ENCODE measurements at regions not wholly inside any gene's neighbourhood (a gene's known extent, or its start where the extent isn't known, plus 50 kb on each side); places are given as distances from the start of the nearest gene placed in this dataset.
"Not testable (repeated sequence)": the region's sequence is repeated elsewhere in the genome, so short reads cannot be mapped to it uniquely, and the experiment has no call there.

DNA sequence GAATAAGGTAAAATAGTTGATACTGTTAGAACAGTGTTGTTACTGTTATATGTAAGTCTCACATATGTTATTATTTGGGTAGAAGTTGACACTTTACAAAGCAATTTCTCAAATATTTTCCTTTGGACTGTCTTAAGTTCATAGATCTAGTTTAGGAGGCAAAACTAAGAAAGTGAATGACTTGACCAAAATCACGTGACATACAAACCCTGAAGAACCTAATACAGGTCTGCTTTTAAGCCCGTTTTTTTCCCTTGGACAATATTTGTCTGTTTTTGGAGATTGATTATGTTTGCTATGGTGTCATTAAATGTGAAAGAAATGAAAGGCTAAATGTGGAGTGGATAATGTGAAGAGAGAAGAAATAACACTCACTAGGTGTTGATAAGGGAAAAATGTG lies 644.9 kb upstream of the PITX2 start:
- no peak for DNase-seq (ENCODE audit: low read depth in 2 of 2)

DNA sequence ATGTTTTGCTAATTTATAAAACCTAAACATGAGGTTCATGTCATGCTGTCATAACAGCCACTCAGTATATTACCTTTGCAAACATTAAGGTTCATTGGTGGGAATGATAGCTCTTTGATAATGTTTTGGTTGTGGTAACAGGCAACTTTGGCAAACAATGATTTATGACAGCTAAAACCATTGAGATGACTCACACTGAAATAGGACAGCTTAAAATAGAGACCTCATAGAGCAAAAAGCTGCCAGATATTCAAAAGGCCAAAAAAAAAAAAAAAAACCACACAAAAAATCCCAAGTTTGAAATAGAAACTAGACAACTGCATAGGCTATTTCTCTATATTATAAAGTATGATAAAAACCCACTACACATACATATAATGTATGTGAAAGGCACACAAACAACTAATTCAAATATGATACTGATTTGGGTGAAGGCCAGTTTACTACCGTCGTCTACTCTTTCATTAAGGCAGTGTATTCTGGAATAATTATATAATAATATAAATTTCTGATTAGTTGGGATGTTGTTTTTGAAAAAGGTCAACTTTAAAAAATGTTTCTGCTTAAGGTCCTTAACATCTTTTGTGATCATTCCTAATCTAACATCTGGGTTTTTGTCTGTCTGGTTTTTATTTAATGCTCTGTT lies 646.0 kb upstream of the PITX2 start:
- DNase-seq (ENCODE audit: low read depth in 2 of 2) = no peak

DNA sequence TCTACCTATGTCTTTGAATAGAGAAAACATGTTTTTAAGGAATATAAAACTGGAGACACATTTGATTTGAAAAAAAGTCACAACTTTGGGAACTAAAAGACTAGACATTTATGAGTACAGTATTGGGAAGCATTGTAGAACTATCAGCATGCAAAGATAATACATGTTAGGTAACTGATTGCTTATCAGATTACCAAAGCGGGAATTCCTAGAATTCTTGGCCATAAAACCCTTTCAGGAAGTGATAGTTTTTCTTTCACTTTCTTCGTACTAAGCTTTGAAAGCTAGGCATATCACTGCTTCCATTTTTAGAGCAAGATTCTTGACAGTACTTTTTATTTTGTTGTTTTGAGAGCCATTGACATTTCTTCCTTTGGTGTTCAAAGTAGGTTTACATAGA lies 646.6 kb upstream of the PITX2 start:
- no peak for DNase-seq (ENCODE audit: low read depth in 2 of 2)

DNA sequence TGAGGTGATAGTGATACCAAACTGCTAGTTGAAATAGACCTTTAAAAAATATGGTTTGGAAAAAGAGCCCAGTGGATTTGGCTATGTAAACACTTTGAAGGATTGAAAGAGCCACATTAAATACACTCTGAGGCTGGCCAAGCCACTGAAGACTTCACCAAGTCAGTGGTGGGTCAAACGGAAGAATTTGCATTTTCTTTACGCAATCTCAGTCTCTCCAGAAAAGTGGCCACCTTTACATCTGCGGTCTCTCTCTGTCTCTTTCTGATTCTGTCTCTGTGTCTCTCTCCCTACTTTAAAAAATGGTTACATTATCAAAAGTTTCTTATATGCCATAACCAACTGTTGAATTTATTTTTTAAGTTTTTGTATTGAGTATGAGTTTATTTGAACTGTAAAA lies 651.2 kb upstream of the PITX2 start:
- DNase-seq (ENCODE audit: low read depth in 2 of 2) = no peak

DNA sequence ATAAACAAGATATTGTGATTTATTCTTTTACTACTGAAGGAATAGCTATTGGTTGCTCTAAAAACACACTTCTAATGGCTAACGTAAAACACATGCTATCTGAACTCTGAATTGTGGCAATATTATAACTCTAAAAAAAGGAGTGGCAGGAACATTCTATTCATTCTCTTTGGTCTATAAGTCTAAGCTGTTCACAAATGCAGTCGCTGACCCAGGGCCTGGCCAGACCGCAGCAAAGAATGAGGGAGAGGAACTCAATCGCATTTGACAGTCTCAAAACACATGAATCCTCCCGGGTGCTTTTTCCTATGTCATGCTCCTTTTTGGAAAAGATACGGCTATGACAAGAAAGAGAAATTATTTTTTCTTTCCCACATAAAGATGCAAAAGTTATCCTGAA lies 651.6 kb upstream of the PITX2 start:
- no peak for DNase-seq (ENCODE audit: low read depth in 2 of 2)

DNA sequence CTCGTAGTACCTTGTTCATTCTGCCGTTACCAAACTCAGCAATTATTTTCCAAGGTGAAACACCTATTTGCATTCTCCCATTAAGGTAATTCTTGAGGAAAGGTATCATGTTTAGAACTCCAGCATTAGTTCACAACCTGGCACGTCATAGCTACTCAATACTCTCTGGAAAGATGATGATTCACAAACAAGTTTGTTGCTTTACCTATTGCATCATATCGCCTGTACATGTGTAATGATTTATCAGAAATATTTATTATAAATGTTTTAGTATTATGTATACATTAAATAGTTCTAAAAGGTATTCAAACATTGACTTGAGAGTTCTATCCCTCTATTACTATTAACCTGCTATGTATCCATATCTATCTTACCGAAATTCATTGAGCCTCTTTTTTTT lies 658.3 kb upstream of the PITX2 start:
- no peak for DNase-seq (ENCODE audit: low read depth in 2 of 2)

DNA sequence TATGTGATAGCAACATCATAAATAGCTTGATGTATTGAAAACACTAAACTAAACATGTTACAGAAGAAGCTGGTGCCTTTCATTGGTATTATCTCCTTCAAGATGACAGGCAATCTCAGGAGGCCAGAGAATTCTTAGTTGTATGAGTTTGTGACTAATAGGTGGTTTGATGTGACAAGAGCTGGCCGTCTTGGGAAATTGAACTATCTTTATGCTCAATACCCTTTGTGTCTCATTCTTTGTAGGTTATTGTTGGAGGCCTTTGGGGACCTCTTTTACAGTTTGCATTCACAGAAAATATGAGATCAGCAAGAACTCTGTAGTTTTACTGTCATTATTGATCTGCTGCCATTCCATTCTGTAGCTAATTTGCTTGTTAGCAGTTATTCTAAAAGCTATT lies 659.2 kb upstream of the PITX2 start:
- no peak for DNase-seq (ENCODE audit: low read depth in 2 of 2)

DNA sequence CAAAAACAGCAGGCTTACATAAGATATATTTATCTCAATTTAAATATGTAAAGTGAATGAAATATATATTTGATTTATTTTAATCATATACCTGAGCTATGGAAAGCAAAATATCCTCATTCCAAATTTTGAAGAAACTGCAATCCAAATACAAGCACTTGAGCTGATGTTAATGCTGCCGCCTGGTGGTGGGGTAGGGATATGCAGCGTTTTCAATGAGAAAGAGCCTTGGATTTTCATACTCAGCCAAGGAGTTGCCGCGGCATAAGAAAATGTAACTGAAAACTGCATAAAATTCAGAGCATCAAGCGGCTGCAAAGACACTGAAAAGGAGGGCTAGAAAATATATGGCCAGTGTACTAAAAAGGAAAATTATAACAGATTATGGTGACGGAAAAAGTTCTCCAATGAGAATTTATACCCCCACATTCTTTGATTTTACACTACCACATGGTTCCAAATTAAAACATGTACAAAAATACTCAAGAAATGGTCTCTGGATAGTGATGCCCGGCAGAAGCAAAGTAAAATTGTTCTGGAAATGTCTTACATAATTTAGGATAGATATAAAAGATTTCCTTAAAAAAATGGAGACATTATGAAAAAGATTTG lies 660.3 kb upstream of the PITX2 start:
- DNase-seq (ENCODE audit: low read depth in 2 of 2) = peak; percentile 13 to 21

DNA sequence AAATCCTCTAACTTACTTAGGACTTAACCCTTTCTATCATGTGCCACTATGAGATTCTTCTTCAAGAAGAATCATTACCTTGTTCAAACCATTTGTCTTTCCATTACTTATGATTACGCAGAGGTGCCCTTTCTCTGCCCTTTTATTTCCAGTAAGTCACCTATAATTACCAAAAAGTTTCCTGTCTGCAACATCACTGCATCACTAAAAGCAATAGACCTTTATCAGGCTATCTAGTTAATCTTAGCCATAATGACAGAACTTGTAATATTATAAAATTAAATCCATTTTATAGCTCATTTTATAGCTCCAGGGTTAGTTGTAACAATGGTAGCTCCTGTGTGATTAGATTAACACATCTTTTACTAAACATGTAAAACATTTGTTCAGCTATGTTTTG lies 673.6 kb upstream of the PITX2 start:
- DNase-seq (ENCODE audit: low read depth in 2 of 2) = no peak

DNA sequence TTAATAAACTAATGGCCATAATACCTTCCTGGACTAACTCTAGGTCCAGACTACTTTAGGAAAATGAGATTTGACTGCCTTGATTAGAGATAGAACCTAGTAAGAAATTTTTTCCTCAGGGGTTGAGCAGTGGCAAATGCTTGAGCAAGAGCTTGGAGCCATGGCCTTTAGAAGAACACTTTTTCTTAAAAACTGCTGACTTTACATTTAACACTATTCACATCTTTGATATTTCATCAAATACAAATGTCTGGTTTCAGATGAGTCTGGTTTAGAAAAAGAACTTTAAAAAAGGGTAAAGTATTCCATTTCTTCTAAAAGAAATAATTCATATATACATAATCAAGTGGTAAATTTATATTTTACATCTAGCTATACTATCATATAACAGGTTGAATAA lies 680.9 kb upstream of the PITX2 start:
- no peak for DNase-seq (ENCODE audit: low read depth in 2 of 2)

DNA sequence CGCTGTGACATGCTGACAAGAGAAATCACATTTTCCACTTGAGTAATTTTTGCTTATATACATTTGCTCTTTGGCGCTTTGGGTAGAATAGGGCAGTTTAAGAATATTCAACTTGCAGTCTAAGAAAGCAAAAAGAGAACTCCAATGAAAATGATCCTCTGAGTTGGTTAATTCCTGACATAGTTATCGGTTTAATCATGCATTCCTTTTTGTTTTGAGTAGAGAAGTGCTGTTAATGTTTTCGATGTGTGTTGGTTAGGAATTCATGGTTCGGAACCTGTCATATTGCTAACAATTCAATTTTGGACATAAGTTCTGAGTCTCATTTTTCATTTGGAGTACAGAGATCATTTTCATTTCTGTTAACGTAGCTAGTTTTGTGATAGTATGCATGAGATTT lies 700.6 kb upstream of the PITX2 start:
- no peak for DNase-seq (ENCODE audit: low read depth in 2 of 2)

DNA sequence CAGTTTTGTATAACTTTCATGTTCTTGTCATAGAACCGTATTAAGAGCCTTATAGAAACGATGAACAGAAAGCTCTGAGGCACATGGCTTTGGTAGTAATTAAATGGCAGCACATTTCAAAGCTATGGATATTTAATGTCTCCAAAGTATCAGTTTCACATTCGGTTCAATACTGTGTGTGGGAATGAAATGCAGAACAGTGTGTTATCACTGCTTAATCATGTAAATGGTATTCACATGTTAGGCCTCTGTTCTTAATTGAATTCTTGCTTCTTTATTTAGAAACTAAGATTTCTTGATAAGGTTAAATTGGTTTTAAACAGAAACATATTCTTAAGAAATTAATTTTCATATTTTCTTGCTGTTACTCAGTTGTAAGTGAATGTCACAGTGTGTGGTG lies 701.0 kb upstream of the PITX2 start:
- DNase-seq (ENCODE audit: low read depth in 2 of 2) = no peak

DNA sequence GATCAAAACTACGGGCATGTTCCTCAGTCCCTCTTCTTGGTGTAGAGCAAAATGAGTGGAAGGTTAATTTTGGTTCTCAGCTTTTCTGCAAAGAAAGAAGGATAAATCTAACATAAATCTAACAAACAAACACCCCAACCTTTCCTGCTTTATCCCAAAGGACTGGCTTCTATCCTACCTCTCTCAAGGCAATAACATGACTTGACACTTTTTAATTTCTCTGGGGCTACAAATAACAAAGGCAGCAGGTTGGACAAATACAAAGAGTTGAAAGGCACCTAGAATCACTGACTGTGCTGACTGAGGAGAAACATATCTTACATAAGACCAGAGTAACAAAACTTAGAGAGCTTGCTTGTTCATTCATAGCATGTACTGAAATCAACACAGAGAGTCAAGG lies 703.6 kb upstream of the PITX2 start:
- no peak for DNase-seq (ENCODE audit: low read depth in 2 of 2)

DNA sequence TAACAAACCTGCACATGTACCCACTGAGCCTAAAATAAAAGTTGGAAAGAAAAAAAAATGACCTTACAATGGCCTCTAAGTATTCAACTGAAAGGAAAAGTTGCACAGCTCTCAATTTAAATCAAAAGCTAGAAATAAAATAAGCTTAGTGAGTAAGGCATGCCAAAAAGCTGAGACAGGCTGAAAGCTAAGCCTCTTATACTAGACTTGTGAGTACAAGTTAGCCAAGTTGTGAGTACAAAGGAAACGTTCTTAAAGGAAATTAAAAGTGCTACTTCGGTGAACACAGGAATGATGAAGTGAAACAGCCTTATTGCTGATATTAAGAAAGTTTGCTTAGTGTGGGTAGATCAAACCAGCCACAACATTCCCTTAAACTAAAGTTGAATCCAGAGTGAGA lies 707.9 kb upstream of the PITX2 start:
- DNase-seq (ENCODE audit: low read depth in 2 of 2) = no peak

DNA sequence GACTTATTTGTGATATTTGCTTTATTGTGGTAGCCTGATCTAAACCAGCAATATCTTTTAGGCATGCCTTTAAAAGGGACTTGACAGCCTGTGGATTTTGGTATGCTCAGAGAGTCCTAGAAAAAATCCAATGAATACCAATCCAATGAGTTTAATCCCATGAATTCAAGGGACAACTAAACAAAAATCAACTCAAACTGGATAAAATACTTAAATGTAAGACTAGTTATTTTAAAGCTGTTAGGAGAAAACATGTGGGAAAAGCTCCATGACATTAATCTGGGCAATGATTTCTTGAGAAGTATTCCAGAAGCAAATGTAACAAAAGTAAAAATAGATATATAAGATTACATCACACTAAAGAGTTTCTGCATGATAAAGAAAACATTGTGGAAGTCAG lies 711.5 kb upstream of the PITX2 start:
- no peak for DNase-seq (ENCODE audit: low read depth in 2 of 2)

DNA sequence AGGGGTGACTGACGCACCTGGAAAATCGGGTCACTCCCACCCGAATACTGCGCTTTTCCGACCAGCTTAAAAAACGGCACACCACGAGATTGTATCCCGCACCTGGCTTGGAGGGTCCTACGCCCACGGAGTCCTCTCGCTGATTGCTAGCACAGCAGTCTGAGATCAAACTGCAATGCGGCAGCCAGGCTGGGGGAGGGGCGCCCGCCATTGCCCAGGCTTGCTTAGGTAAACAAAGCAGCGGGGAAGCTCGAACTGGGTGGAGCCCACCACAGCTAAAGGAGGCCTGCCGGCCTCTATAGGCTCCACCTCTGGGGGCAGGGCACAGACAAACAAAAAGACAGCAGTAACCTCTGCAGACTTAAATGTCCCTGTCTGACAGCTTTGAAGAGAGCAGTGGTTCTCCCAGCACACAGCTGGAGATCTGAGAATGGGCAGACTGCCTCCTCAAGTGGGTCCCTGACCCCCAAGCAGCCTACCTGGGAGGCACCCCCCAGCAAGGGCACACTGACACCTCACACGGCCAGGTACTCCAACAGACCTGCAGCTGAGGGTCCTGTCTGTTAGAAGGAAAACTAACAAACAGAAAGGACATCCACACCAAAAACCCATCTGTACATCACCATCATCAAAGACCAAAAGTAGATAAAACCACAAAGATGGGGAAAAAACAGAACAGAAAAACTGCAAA lies 714.5 kb upstream of the PITX2 start:
- DNase-seq (ENCODE audit: low read depth in 2 of 2) = not testable (repeated sequence)

DNA sequence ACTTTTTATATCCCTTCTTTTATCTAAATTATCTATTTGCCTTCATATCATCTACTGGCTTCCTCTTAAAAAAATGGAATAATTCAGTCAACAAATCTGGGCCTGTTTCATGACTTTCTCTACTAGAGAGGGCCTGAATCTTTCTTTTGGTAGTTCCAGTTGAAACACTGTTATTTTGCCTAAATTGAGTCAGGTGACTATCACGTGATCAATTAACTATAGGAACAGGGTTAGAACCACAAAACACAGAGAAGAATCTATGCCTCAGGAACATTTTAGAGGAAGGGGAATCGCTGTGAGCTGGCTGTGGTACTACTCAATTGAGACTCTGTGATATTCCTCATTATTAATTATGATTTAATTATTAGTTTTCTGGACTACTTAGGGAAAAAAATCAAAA lies 736.7 kb upstream of the PITX2 start:
- no peak for DNase-seq (ENCODE audit: low read depth in 2 of 2)

DNA sequence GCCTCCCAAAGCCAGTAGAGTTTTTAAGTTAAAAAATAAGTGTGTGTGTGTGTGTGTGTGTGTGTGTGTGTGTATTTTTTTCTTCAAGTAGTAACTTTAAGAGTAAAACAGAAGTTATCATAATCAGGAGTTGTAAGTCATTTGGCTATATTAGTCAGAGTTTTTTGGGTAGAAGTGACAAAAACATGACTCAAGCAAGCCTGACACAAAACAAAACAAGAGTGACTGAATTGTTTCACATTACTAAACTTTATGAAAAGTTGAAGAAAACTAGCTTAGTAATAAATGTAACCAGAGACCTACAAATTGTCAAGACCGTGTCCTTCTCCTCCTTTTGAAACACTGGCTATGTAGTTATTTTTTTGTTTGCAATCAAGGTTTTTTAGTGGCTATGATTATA lies 738.0 kb upstream of the PITX2 start:
- no peak for DNase-seq (ENCODE audit: low read depth in 2 of 2)

DNA sequence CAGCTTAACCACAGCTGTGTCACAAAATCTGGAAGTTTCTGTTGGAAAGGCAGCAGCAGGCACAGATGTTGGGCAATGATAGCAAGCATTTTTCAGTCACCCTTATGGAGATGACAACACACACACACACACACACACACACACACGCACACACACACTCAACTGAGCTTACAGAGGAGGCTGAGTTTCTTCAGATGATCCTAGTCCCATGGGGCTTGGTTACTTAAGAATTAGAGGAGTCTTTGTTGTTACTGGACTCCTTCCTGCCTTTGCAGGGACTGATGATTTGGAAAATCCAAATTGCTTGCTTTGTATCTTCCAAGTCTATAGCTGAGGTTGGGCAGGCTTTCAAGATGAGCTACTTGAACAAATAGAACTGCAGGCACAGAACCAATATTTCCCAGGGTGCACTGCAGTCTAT lies 740.1 kb upstream of the PITX2 start:
- DNase-seq (ENCODE audit: low read depth in 2 of 2) = no peak

DNA sequence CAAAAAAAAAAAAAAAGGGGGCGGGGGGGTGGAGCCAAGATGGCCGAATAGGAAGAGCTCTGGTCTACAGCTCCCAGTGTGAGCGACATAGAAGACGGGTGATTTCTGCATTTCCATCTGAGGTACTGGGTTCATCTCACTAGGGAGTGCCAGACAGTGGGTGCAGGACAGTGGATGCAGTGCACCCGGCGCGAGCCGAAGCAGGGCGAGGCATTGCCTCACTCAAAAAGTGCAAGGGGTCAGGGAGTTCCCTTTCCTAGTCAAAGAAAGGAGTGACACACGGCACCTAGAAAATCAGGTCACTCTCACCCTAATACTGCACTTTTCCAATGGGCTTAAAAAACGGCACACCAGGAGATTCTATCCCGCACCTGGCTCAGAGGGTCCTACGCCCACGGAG lies 755.0 kb upstream of the PITX2 start:
- not testable (repeated sequence) for DNase-seq (ENCODE audit: low read depth in 2 of 2)

DNA sequence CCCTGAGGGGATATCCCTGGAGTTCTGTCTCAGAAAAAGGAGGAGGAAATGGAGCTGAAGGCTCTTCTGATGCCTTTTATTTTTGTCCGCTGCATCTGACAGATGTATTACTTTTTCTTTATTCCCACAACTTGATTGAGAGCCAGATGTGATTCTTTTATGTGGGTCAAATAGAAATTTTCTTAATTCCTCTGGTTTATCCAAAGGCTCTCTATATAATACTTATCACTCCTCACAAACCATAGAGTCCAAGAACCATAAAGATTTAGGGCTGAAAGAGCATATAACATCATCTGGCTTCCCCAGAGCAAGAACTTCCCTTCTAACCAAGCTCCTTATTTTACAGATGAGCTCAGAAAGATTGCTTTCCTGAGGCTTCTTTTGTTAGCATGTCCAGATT lies 756.7 kb upstream of the FAM241A start:
- no peak for DNase-seq (ENCODE audit: low read depth in 2 of 2)

DNA sequence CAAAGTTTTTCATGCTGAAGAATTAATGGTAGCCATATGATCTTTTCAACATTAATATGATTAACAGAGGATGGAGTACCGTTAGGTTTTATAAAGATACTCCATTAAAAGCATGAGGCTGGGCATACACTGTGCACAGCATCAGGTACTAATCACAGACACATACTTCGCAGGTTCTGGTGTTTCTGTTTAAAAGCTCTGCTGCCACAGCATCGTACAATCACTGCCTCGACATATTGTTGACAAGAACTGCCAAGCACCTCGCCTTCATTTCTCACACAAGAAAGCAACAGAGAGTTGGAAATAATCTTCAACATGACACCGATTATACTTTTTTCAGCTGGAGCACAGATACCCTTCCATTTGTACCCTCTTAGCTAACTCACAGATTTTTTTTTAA lies 753.4 kb upstream of the FAM241A start:
- no peak for DNase-seq (ENCODE audit: low read depth in 2 of 2)

DNA sequence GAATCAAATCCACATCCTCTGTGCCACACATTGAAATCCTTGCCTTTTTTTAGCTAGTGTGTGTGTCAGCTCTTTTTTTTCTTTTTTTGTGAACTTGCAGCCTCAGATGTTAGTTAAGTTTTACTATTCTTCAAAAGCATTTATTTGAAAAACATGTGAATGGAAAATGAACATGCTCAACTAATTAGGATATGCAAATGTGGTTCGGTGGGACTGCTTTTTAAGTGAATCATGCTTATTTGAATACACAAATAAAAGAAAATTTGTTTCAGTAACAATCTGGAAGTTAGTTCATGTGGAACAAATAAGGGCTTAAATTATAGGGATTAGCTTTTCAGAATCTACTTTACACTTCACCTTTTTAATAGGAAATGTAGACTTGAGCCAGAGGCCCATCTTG lies 751.5 kb upstream of the FAM241A start:
- DNase-seq (ENCODE audit: low read depth in 2 of 2) = no peak

DNA sequence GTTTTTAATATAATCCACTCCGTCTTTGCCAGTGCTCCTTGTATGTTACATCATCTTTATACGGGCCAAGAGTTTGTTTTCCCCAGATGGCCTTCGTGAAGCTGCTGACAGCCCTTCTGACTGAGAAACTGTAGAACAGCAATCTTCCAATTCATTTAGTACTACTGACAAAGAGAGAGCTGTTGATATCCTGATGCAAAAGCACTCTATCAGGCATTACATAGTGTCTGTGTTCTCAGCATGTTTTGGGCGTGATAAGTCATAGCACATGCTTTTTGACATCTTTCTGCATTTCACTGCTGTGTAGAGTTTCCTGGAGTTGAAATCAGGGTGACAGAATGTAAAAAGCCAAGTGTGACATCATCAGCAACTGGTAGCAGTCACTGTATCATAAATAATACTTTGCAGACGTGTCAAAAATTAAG lies 746.3 kb upstream of the FAM241A start:
- no peak for DNase-seq (ENCODE audit: low read depth in 2 of 2)

Data from stimulated activated CD4-positive, alpha-beta T cell treated with anti-CD3 and anti-CD28 coated beads, Interleukin-15, amount 100 ng/mL, for 48 hours (primary cell).